OCI-LY7 (cell line): ENCODE measurements at regions not wholly inside any gene's neighbourhood (a gene's known extent, or its start where the extent isn't known, plus 50 kb on each side); places are given as distances from the start of the nearest gene placed in this dataset.

Experiments used
- CTCF ChIP-seq: fragments of 200-600 bp; sonication (generic); conservative IDR thresholded peaks from 2 replicates; pipeline ENCODE4 v1.5.1; 2014; ENCODE audit warnings: mild to moderate bottlenecking, antibody characterized with exemption, low read length, moderate library complexity, mixed read lengths
- EZH2phosphoT487 ChIP-seq: fragments of 200-600 bp; sonication (generic); IDR thresholded peaks from 2 replicates; pipeline ENCODE4 v1.6.1; 2018; ENCODE audit warnings: low read depth, borderline replicate concordance, mild to moderate bottlenecking, mixed run types, antibody characterized with exemption, low read length, moderate library complexity, mixed read lengths

GRCh38 chr15:61299075-61299763, 70.1 kb upstream of the RORA start:
- TF ChIP-seq CTCF: no peak
- no peak for TF ChIP-seq EZH2phosphoT487
